OCI-LY3 (cell line): ENCODE measurements at regions not wholly inside any gene's neighbourhood (a gene's known extent, or its start where the extent isn't known, plus 50 kb on each side); places are given as distances from the start of the nearest gene placed in this dataset.

Experiments
- H2AFZ ChIP-seq: fragments of 200-600, 300-600 bp; shearing (Covaris generic); 2 replicates; pipeline ENCODE4 v1.6.0; 2014; ENCODE audit warnings: antibody characterized with exemption, low read depth, low read length
- H3K27ac ChIP-seq: fragments of 200-600, 300-600 bp; sonication (generic); 2 replicates; pipeline ENCODE4 v1.5.1; 2014; ENCODE audit warnings: mild to moderate bottlenecking, low read length, moderate library complexity, mixed read lengths
- H3K27me3 ChIP-seq: fragments of 200-600, 300-600 bp; sonication (generic); 2 replicates; pipeline ENCODE4 v1.6.1; 2014; ENCODE audit warnings: low read depth, low read length, mixed read lengths
- H3K36me3 ChIP-seq: fragments of 200-600, 300-600 bp; sonication (generic); replicated peaks from 2 replicates; pipeline ENCODE3; 2014; ENCODE audit warnings: low read depth, low read length, mixed read lengths
- H3K4me1 ChIP-seq: fragments of 300-600, 200-600 bp; sonication (generic); 2 replicates; pipeline ENCODE4 v1.6.1; 2014; ENCODE audit warnings: low read length, mixed read lengths
- H3K4me2 ChIP-seq: fragments of 200-600, 300-600 bp; sonication (generic); 2 replicates; pipeline ENCODE4 v1.6.1; 2014; ENCODE audit warnings: low read length, mixed read lengths
- H3K4me3 ChIP-seq: fragments of 300-600, 200-600 bp; sonication (generic); 2 replicates; pipeline ENCODE4 v1.5.1; 2014; ENCODE audit warnings: antibody characterized with exemption, mild to moderate bottlenecking, low read length, moderate library complexity
- H3K79me2 ChIP-seq: fragments of 300-600, 200-600 bp; shearing (Covaris generic); 2 replicates; pipeline ENCODE4 v1.6.1; 2014; ENCODE audit warnings: mild to moderate bottlenecking, low read length, mixed read lengths
- H3K9ac ChIP-seq: fragments of 300-600, 200-600 bp; shearing (Covaris generic); 2 replicates; pipeline ENCODE4 v1.6.0; 2014; ENCODE audit warnings: mild to moderate bottlenecking, low read length, moderate library complexity
- H3K9me3 ChIP-seq: fragments of 200-600, 300-600 bp; shearing (Covaris generic); 2 replicates; pipeline ENCODE4 v1.6.1; 2014; ENCODE audit warnings: low read length, mixed read lengths; ENCODE audit not compliant: insufficient read depth
- H4K20me1 ChIP-seq: fragments of 200-600, 300-600 bp; sonication (generic); 2 replicates; pipeline ENCODE4 v1.6.1; 2016; ENCODE audit warnings: low read length, mixed read lengths; ENCODE audit not compliant: insufficient read depth
- EZH2phosphoT487 ChIP-seq: fragments of 200-600 bp; shearing (Covaris generic); IDR thresholded peaks from 2 replicates; pipeline ENCODE4 v1.6.1; 2018; ENCODE audit warnings: antibody characterized with exemption, mixed run types, low read depth
- TF ChIP-seq, protein P1 (sequence below): fragments of 200-600, 300-600 bp; sonication (generic); IDR thresholded peaks from 2 replicates; pipeline ENCODE4 v1.5.1; 2014; ENCODE audit warnings: antibody characterized with exemption, low read length, low read depth

DNA sequence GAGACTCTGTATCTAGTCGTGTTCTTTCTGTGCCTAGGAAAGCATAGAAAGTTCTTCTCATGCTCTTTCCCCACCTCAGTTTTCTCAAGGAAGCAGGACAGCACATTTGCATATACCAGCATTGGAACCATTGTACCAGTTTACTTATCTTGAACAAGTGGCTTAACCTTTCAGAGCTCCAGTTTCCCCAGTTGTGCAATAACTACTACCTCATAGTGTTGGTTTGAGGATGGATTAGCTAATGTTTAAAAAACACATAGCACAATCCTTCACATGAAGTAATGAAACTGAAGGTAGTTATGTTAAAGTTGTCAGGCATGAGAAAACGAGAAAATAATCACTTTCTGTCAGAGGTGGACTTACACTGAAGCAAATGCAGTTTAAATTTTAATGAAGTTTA, 92.2 kb upstream of the H2AZ1 start:
- H3K27ac ChIP-seq: no peak overlapping the region
- no peak overlapping the region for H3K4me3 ChIP-seq
- no peak overlapping the region for H3K4me2 ChIP-seq
- H3K4me1 ChIP-seq: no peaks in the 10 kb centered on the region
- no peaks in the 10 kb centered on the region for H3K9me3 ChIP-seq
- no peak overlapping the region for H3K9ac ChIP-seq
- no peaks in the 10 kb centered on the region for H3K79me2 ChIP-seq
- TF ChIP-seq EZH2phosphoT487: no peak
- TF ChIP-seq, protein P1, sequence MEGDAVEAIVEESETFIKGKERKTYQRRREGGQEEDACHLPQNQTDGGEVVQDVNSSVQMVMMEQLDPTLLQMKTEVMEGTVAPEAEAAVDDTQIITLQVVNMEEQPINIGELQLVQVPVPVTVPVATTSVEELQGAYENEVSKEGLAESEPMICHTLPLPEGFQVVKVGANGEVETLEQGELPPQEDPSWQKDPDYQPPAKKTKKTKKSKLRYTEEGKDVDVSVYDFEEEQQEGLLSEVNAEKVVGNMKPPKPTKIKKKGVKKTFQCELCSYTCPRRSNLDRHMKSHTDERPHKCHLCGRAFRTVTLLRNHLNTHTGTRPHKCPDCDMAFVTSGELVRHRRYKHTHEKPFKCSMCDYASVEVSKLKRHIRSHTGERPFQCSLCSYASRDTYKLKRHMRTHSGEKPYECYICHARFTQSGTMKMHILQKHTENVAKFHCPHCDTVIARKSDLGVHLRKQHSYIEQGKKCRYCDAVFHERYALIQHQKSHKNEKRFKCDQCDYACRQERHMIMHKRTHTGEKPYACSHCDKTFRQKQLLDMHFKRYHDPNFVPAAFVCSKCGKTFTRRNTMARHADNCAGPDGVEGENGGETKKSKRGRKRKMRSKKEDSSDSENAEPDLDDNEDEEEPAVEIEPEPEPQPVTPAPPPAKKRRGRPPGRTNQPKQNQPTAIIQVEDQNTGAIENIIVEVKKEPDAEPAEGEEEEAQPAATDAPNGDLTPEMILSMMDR: no peak
- no peaks in the 10 kb centered on the region for H3K36me3 ChIP-seq
- no peak overlapping the region for H2AFZ ChIP-seq
- no peaks in the 10 kb centered on the region for H4K20me1 ChIP-seq
- H3K27me3 ChIP-seq: no peaks in the 10 kb centered on the region

DNA sequence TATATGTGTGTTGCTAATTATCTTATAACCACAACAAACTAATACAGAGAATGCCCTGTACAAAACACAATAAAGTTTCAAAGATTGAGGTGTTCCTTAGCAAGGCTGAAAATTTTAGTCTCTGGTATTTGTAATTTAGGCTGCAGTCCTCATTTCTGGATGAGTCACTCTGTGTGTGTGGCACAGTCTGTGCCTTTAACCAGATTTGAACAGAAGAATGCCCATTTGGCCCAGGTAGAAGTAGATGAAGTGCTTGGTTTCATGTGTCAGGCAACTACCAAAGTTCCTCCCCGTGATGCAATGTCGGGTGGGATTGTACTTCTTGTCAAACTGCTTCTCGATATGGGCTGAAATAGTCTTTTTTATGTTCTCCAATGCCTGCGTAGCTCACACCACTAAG, 91.6 kb upstream of the H2AZ1 start:
- H3K4me2 ChIP-seq: no peak overlapping the region
- no peaks in the 10 kb centered on the region for H3K4me1 ChIP-seq
- H2AFZ ChIP-seq: no peak overlapping the region
- no peaks in the 10 kb centered on the region for H3K27me3 ChIP-seq
- no peaks in the 10 kb centered on the region for H3K36me3 ChIP-seq
- no peak overlapping the region for H3K9ac ChIP-seq
- TF ChIP-seq EZH2phosphoT487: no peak
- TF ChIP-seq, protein P1: no peak
- H3K79me2 ChIP-seq: no peaks in the 10 kb centered on the region
- no peaks in the 10 kb centered on the region for H4K20me1 ChIP-seq
- H3K27ac ChIP-seq: no peak overlapping the region
- no peak overlapping the region for H3K4me3 ChIP-seq
- H3K9me3 ChIP-seq: no peaks in the 10 kb centered on the region

DNA sequence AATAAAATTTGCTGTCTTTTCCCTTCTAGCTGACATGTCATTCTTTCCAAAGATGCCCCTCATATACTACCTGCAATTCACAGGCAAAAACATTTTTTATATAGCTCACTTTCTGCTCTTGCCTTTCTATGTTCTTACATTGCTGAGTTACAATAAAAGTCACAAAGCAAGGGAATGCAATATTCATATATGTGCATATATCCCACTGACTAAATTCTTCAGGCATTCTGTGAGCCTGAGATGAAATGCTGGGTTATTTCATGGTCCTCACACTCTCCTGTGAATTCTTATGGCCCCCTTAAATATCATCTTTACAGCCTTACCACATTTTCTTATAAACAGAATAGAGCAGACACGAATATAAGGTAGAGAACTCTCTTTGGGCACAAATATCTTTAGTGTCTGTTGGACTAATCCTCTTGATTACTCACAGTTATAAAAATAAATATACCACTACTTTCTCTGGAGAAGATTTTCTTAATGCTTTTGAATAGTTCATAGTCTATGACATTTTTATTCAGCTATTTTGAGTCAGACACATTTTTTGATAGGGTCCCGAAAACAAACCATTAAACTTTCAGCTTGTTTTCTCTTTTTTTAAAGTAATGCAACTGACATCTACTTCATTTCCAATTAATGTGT, 84.1 kb upstream of the H2AZ1 start:
- Histone ChIP-seq H2AFZ (no peak overlapping the region), H3K79me2 (no peaks in the 10 kb centered on the region), H3K27me3 (no peaks in the 10 kb centered on the region), H3K36me3 (no peaks in the 10 kb centered on the region), H3K9ac (no peak overlapping the region), H3K27ac (no peak overlapping the region), H3K4me3 (no peak overlapping the region), H4K20me1 (no peaks in the 10 kb centered on the region), H3K4me2 (no peak overlapping the region), H3K4me1 (no peaks in the 10 kb centered on the region), H3K9me3 (no peaks in the 10 kb centered on the region)
- TF ChIP-seq, protein P1: no peak
- no peak for TF ChIP-seq EZH2phosphoT487

DNA sequence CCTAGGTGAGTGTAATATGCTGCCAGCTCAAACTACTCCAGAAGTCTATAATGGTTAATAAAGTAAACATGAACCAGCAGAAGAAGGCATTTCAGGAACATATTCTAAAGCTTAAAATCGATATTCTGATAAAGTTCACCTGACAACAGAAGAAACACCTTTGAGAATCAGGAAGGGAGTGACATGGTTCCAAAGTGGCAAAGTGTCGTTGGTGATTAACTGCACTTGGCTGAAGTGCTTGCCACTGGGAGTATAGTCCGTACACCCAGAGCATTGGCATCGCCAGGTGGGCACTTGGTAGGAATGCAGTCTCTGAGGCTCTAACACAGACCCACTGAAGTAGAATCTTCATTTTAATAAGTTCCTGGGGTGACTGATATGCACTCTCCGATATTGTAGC, 76.0 kb upstream of the H2AZ1 start:
- no peaks in the 10 kb centered on the region for H3K9me3 ChIP-seq
- no peaks in the 10 kb centered on the region for H3K4me1 ChIP-seq
- TF ChIP-seq, protein P1: no peak
- no peak for TF ChIP-seq EZH2phosphoT487
- no peaks in the 10 kb centered on the region for H3K79me2 ChIP-seq
- no peak overlapping the region for H3K4me2 ChIP-seq
- no peak overlapping the region for H3K4me3 ChIP-seq
- no peak overlapping the region for H2AFZ ChIP-seq
- no peaks in the 10 kb centered on the region for H3K36me3 ChIP-seq
- H3K9ac ChIP-seq: no peak overlapping the region
- H3K27me3 ChIP-seq: no peaks in the 10 kb centered on the region
- no peaks in the 10 kb centered on the region for H4K20me1 ChIP-seq
- H3K27ac ChIP-seq: no peak overlapping the region
